HepG2 (cell line): ENCODE measurements at regions not wholly inside any gene's neighbourhood (a gene's known extent, or its start where the extent isn't known, plus 50 kb on each side); places are given as distances from the start of the nearest gene placed in this dataset.

Experiments
- ATAC-seq: fragments of 200-7000 bp; cut with Tn5 transposase; 3 replicates; pipeline ENCODE4 v1.9.1; 2020; ENCODE audit warnings: mild to moderate bottlenecking, moderate library complexity
- BruUV-seq: library from RNA; stranded (reverse); fragments of 400-500 nt; replicated peaks from 2 replicates; lab custom pipeline; 2021; lab: Mats Ljungman, UMichigan
- CTCF ChIA-PET: fragments of 300-600 bp; formaldehyde crosslinking; extraction: SDS; loops from one replicate; lab custom pipeline; 2021; ENCODE audit warnings: low total read pairs, inconsistent platforms, low intra/inter-chr PET ratio; lab: Yijun Ruan, JAX
- POLR2A ChIA-PET: fragments of 350-600 bp; sonication (Branson Sonifier 250); formaldehyde crosslinking; loops from one replicate; lab custom pipeline; 2020; ENCODE audit warnings: antibody characterized with exemption, inconsistent platforms; lab: Yijun Ruan, JAX
- DNase-seq: peaks from one replicate; pipeline ENCODE4 v3.0.0-alpha.2; 2015; ENCODE audit warnings: low spot score
- FAIRE-seq: peaks from 3 replicates; lab custom pipeline; 2011; peaks lifted over from hg19 to GRCh38; lab: Jason Lieb, UNC
- H2AFZ ChIP-seq: one replicate; pipeline ENCODE4 v1.6.1; 2011; ENCODE audit warnings: low read length, inconsistent platforms
- H3K27ac ChIP-seq: fragments of 300-600 bp; 3 replicates; pipeline ENCODE4 v1.8.0; 2011; ENCODE audit warnings: mixed run types, mild to moderate bottlenecking, mixed read lengths, low read length, inconsistent platforms; ENCODE audit not compliant: insufficient read depth; ENCODE audit errors: extremely low read length
- H3K27me3 ChIP-seq, 2 experiments: fragments of 200-600 bp in 1 of 2; 2 replicates in 1 of 2; 3 replicates in 1 of 2; pipeline versions ENCODE4 v1.6.0 to v1.8.0; 2011; ENCODE audit warnings: low read length in 2 of 2, mild to moderate bottlenecking in 2 of 2, moderate library complexity in 2 of 2, inconsistent platforms in 1 of 2; ENCODE audit not compliant: insufficient read depth in 2 of 2, control insufficient read depth in 1 of 2
- H3K36me3 ChIP-seq, 2 experiments: fragments of 200-600 bp in 1 of 2; replicated peaks in 1 of 2; 2 replicates in 1 of 2; 3 replicates in 1 of 2; pipeline versions ENCODE4 v1.5.1 to v1.8.0; 2011; ENCODE audit warnings: low read length in 2 of 2, inconsistent platforms in 1 of 2; ENCODE audit not compliant: insufficient read depth in 2 of 2, control insufficient read depth in 1 of 2
- H3K4me1 ChIP-seq: 2 replicates; pipeline ENCODE4 v1.5.1; 2012; ENCODE audit warnings: low read length, inconsistent platforms; ENCODE audit not compliant: insufficient read depth
- H3K4me2 ChIP-seq: 2 replicates; pipeline ENCODE4 v1.6.0; 2011; ENCODE audit warnings: low read depth, low read length, inconsistent platforms
- H3K4me3 ChIP-seq, 3 experiments: fragments of 200-600 bp in 1 of 3; sonication (generic), shearing (Covaris generic) in 1 of 3; replicated peaks in 1 of 3; 2 replicates each; pipeline ENCODE4 v1.5.1; 2011 to 2016; ENCODE audit warnings: low read length in 3 of 3, inconsistent platforms in 2 of 3, low read depth in 2 of 3, mild to moderate bottlenecking in 2 of 3, control low read depth in 1 of 3, mixed read lengths in 1 of 3; ENCODE audit not compliant: insufficient read depth in 1 of 3
- H3K79me2 ChIP-seq: one replicate; pipeline ENCODE4 v1.6.1; 2011; ENCODE audit warnings: low read length, inconsistent platforms; ENCODE audit not compliant: insufficient read depth
- H3K9ac ChIP-seq: 2 replicates; pipeline ENCODE4 v1.6.0; 2011; ENCODE audit warnings: mild to moderate bottlenecking, low read depth, low read length, inconsistent platforms; ENCODE audit not compliant: insufficient read depth
- H3K9me3 ChIP-seq: 2 replicates; pipeline ENCODE4 v1.5.1; 2012; ENCODE audit warnings: mild to moderate bottlenecking, low read length
- H4K20me1 ChIP-seq: 2 replicates; pipeline ENCODE4 v1.6.0; 2011; ENCODE audit warnings: inconsistent platforms, mild to moderate bottlenecking, low read length, moderate library complexity; ENCODE audit not compliant: insufficient read depth
- DPF2 ChIP-seq: sonication (generic); formaldehyde crosslinking; IDR thresholded peaks from 2 replicates; pipeline ENCODE4 v1.4.0; 2020; ENCODE audit warnings: mild to moderate bottlenecking, low read depth, missing genetic modification reagents, borderline replicate concordance
- FOXA3 ChIP-seq: IDR thresholded peaks from 2 replicates; pipeline ENCODE4 v1.6.1; 2016; ENCODE audit warnings: missing genetic modification reagents, missing compliant biosample characterization
- KMT2A ChIP-seq: sonication (generic); formaldehyde crosslinking; IDR thresholded peaks from 2 replicates; pipeline ENCODE4 v1.4.0; 2020; ENCODE audit warnings: missing genetic modification reagents
- MATR3 ChIP-seq: sonication (generic); formaldehyde crosslinking; IDR thresholded peaks from 2 replicates; pipeline ENCODE4 v1.4.0; 2020; ENCODE audit warnings: missing genetic modification reagents
- MLLT10 ChIP-seq: sonication (generic); formaldehyde crosslinking; IDR thresholded peaks from 2 replicates; pipeline ENCODE4 v1.4.0; 2020; ENCODE audit warnings: missing genetic modification reagents
- POLR2G ChIP-seq: fragments of 200-400 bp; formaldehyde crosslinking; IDR thresholded peaks from 2 replicates; pipeline ENCODE4 v1.6.1; 2018; ENCODE audit warnings: mild to moderate bottlenecking, low read depth, low read length, moderate library complexity
- SOX13 ChIP-seq, 3 experiments: fragments of 450-650 bp in 1 of 3; sonication (generic) in 1 of 3; formaldehyde crosslinking in 1 of 3; IDR thresholded peaks in 2 of 3; conservative IDR thresholded peaks in 1 of 3; 2 replicates each; pipeline versions ENCODE4 v1.5.0 to v1.6.1; 2016 to 2020; ENCODE audit warnings: antibody characterized with exemption in 1 of 3, mild to moderate bottlenecking in 1 of 3, missing compliant biosample characterization in 1 of 3, missing genetic modification reagents in 1 of 3, moderate library complexity in 1 of 3
- ZBTB7B ChIP-seq: sonication (generic); formaldehyde crosslinking; IDR thresholded peaks from 2 replicates; pipeline ENCODE4 v1.4.0; 2020; ENCODE audit warnings: missing genetic modification reagents
- ZFY ChIP-seq: sonication (generic); formaldehyde crosslinking; IDR thresholded peaks from 2 replicates; pipeline ENCODE4 v1.4.0; 2020; ENCODE audit warnings: missing genetic modification reagents
- ZNF629 ChIP-seq: sonication (generic); formaldehyde crosslinking; conservative IDR thresholded peaks from 2 replicates; pipeline ENCODE4 v1.5.0; 2020; ENCODE audit warnings: missing genetic modification reagents
- ZNF724P ChIP-seq: sonication (generic); formaldehyde crosslinking; IDR thresholded peaks from 2 replicates; pipeline ENCODE4 v1.8.0; 2022; ENCODE audit warnings: missing genetic modification reagents, borderline replicate concordance
- ZNF749 ChIP-seq: sonication (generic); formaldehyde crosslinking; IDR thresholded peaks from 2 replicates; pipeline ENCODE4 v1.8.0; 2022; ENCODE audit warnings: mild to moderate bottlenecking, missing genetic modification reagents, moderate library complexity, borderline replicate concordance
- whole genome bisulfite sequencing: methylation state at CpG from one replicate; pipeline ENCODE4 v1.1.6; 2017; ENCODE audit warnings: low lambda C conversion rate; 5-methylcytosine and 5-hydroxymethylcytosine counted together
- in situ Hi-C: cut with HindIII; loops from 2 replicates; pipeline ENCODE4 v1.10.0; 2017; ENCODE audit warnings: low pct_unique_long_range_greater_than_20kb; ENCODE audit not compliant: extremely low pct_ligation_motif_present
- intact Hi-C: fragments of 100-400 bp; cut with micrococcal nuclease; formaldehyde crosslinking; loops from one replicate; pipeline ENCODE4 v1.10.0; 2022; ENCODE audit not compliant: unreplicated experiment
- TF ChIP-seq, protein P1 (sequence below): sonication (generic); formaldehyde crosslinking; IDR thresholded peaks from 2 replicates; pipeline ENCODE4 v1.5.1; 2020; ENCODE audit warnings: mild to moderate bottlenecking, missing genetic modification reagents, moderate library complexity
- TF ChIP-seq, protein P2 (sequence below): sonication (generic); formaldehyde crosslinking; conservative IDR thresholded peaks from 2 replicates; pipeline ENCODE4 v1.8.1; 2023; ENCODE audit warnings: missing genetic modification reagents
- TF ChIP-seq, protein P3 (sequence below): sonication (generic); formaldehyde crosslinking; IDR thresholded peaks from 2 replicates; pipeline ENCODE4 v1.4.0; 2020; ENCODE audit warnings: missing genetic modification reagents

DNA sequence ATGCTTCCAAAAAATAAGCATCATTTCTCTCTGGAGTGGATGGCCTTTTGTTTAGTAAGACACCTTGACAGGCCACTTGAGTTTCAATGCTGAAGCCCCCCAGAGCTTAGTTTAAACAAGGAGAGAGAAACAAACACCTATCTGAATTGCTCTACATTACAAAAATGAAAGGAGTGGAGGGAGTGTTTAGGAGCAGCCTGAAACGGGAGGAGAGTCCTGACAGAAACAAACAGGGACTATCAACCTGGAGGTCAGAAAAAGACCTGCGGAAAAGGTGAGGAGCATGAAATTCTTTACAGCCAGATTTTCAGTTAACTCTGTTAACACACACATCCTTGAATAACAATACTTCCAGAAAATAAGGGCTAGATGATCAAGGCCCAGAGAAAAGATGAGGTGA, 126.2 kb downstream of the NR4A2 start:
- no peaks in the 10 kb centered on the region for H3K36me3 ChIP-seq
- TF ChIP-seq ZNF724P (no peak), DPF2 (no peak), ZBTB7B (CRISPR knock-in tag) (no peak), SOX13 (IDR thresholded peaks at IDR 0.05) (no peak), SOX13 (CRISPR knock-in tag; conservative IDR thresholded peaks at IDR 0.05 in 1 of 2, IDR thresholded peaks at IDR 0.05 in 1 of 2) (no peak), MLLT10 (no peak), ZNF629 (CRISPR knock-in tag) (no peak), ZFY (CRISPR knock-in tag) (no peak), POLR2G (no peak), FOXA3 (no peak), ZNF749 (CRISPR knock-in tag) (no peak), MATR3 (no peak), KMT2A (no peak)
- TF ChIP-seq, protein P1, sequence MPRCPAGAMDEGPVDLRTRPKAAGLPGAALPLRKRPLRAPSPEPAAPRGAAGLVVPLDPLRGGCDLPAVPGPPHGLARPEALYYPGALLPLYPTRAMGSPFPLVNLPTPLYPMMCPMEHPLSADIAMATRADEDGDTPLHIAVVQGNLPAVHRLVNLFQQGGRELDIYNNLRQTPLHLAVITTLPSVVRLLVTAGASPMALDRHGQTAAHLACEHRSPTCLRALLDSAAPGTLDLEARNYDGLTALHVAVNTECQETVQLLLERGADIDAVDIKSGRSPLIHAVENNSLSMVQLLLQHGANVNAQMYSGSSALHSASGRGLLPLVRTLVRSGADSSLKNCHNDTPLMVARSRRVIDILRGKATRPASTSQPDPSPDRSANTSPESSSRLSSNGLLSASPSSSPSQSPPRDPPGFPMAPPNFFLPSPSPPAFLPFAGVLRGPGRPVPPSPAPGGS (CRISPR knock-in tag), result no peak
- TF ChIP-seq, protein P2, sequence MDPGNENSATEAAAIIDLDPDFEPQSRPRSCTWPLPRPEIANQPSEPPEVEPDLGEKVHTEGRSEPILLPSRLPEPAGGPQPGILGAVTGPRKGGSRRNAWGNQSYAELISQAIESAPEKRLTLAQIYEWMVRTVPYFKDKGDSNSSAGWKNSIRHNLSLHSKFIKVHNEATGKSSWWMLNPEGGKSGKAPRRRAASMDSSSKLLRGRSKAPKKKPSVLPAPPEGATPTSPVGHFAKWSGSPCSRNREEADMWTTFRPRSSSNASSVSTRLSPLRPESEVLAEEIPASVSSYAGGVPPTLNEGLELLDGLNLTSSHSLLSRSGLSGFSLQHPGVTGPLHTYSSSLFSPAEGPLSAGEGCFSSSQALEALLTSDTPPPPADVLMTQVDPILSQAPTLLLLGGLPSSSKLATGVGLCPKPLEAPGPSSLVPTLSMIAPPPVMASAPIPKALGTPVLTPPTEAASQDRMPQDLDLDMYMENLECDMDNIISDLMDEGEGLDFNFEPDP (CRISPR knock-in tag), result no peak
- TF ChIP-seq, protein P3, sequence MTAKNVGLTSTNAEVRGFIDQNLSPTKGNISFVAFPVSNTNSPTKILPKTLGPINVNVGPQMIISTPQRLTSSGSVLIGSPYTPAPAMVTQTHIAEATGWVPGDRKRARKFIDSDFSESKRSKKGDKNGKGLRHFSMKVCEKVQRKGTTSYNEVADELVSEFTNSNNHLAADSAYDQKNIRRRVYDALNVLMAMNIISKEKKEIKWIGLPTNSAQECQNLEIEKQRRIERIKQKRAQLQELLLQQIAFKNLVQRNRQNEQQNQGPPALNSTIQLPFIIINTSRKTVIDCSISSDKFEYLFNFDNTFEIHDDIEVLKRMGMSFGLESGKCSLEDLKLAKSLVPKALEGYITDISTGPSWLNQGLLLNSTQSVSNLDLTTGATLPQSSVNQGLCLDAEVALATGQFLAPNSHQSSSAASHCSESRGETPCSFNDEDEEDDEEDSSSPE (CRISPR knock-in tag), result no peak
- 30% methylated on average over 2 of the region's 2 CpGs for WGBS
- in situ Hi-C loops, result no loop called here
- H3K9me3 ChIP-seq, result no peaks in the 10 kb centered on the region
- ATAC-seq (no peak), FAIRE-seq (no peak), DNase-seq (no peak)
- ChIA-PET CTCF (no interaction called here), POLR2A (no interaction called here)
- H4K20me1 ChIP-seq, result no peaks in the 10 kb centered on the region; the same call in 1 of the 2 replicates
- no peak overlapping the region for H2AFZ ChIP-seq
- intact Hi-C loops, result no loop called here
- no peak overlapping the region for H3K4me2 ChIP-seq
- no peak overlapping the region for H3K27ac ChIP-seq
- H3K4me3 ChIP-seq, result no peak overlapping the region
- H3K4me1 ChIP-seq, result no peaks in the 10 kb centered on the region
- no peak overlapping the region for H3K9ac ChIP-seq
- BruUV-seq, result no TSS peak
- no peaks in the 10 kb centered on the region for H3K27me3 ChIP-seq
- H3K79me2 ChIP-seq, result no peaks in the 10 kb centered on the region
